ENCODE measurements at regions not wholly inside any gene's neighbourhood (a gene's known extent, or its start where the extent isn't known, plus 50 kb on each side); places are given as distances from the start of the nearest gene placed in this dataset.

DNA sequence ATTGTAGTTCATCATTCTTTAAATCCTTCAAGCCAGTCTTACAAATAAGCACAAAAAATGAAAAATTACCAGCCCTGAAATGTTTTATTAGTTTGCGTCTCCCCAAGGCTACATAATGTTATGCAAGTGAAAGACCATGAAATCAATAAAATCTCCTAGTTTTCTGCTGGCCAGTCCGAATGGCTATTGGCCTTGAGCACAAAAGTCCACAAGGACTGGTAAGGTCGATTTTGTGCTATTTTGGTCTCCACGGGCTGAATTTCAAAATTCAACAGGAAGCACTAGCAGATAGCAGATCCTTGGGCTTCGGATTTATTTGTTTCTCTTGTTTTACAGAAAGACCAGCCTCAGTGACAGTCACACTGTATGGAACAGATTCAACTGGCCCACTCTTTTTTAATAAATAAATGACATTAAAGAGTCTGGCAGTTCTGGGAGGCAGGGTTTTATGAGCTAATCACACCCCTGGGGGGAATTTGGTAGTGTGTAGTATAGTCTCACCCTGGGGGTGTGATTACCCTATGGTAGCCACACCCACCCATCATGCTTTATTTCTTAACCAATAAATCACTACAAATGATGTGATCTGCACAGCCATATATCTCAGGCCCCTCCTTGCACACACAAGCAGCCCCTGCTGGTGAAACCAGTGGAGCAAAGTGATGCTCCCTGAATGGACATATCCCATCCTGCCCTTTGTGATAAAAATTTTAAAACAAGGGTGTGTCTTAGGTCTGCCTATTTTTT, 51.1 kb upstream of the TMEM33 start:
- DNase-seq = no peak

DNA sequence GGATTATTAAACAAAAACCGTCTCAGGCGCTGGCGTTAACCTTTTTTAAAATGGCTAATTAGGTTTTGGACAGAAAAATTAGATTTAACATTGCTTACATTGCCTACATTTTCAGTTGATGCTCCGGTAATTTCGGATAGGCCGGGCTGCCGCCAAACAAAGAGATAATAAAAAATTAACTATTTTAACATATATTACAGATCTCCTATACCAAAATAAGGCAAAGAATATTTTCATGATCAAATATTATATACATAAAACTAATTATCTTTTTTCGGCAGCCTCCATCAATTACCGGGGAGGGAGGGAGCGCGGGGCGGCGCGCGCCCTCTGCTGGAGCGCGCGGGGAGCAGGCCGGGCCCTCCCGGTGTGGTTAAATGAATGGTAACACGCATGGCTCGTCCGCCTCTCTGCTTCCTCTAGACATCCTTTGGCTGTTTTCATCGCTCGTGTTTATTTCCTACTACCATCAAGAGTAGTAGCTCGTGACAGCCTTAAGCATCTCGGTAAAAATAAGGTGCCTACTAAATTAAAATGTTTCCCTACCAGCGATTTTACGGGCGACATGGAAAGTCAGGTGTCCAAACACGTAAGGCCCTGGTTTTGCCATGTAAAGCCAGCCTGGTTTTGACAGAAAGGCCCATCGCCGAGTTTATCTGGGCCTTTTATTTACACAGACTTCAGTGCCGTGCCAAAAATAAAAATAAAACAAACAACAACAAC, 52.4 kb upstream of the TMEM33 start:
- peak; percentile 35 for DNase-seq

DNA sequence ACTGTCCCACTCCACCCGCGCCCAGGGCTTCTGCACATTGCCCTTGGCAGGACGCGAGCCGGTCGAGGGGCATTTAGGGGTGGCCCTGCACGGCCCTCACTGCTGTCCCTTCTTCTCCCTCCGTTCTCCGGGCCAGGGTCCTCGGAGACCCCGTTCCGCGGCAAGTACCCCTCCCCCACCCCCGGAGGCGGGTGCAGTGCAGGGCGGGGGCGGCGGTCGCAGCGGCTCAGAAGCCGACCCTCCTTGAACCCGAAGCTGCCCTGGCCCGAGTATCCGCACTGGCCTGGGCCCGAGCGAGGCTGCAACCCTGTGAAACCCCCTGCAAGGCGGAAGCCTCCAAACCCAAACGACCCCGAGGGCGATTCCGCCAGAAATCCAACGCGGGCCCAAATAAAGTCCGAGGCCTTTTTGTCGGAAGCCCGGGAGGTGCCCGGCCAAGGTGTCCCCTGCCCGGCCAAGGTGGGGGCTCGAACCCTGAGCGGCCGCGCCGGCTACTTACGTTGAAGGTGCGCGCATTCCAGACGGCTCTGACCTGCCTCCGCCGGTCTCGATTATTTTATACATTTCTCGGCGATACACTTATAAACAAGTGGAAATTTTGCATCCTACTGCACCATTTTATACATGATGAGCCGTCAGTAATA, 53.1 kb upstream of the TMEM33 start:
- no peak for DNase-seq

DNA sequence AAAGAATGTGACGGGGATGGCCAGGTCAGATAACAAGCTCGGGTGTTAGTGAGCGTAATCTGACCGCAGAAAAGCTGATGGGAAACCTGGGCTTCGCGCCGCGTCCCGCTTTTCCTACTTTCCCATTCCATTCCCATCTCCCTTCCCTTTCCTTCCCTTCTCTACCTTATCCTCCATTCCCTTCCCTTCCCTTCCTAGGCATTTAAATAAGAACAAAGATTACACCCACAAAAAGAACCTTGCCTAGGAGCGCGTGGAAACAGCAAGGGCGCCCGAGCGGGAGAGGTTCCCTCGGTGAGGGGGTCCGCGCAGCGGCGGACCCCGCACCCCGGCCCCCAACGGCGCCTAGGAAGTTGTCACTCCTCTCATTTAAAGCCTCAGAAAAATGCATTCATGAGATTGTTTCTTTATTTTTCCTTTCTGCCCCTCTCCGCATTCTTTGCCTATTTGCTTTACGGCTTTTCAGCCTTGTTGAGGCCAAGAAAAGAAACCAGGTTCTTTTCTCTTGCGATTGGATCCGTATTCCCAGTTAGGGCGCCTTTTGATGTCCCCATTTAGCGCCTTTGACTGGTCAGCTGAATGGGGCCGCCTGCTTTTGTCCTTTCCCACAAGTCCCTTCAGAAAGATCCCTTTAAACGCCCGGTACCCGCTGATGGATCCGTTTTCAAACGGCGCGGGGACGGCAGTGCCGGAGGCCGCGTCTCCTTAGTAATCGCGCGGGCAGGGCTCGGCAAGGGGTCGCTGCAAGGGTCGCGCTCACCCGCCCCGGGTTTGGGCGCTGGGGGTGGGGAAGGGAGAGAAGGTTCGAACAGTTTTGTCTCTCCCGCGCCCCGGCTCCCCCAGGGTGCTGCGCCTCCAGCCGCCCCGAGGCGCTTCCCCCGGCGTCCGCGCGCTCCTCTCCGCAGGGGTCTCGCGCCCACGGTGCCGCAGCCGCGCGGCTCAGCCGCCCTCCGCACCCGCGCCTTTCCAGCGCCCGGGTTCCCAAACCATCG, 54.1 kb upstream of the TMEM33 start:
- no peak for DNase-seq

DNA sequence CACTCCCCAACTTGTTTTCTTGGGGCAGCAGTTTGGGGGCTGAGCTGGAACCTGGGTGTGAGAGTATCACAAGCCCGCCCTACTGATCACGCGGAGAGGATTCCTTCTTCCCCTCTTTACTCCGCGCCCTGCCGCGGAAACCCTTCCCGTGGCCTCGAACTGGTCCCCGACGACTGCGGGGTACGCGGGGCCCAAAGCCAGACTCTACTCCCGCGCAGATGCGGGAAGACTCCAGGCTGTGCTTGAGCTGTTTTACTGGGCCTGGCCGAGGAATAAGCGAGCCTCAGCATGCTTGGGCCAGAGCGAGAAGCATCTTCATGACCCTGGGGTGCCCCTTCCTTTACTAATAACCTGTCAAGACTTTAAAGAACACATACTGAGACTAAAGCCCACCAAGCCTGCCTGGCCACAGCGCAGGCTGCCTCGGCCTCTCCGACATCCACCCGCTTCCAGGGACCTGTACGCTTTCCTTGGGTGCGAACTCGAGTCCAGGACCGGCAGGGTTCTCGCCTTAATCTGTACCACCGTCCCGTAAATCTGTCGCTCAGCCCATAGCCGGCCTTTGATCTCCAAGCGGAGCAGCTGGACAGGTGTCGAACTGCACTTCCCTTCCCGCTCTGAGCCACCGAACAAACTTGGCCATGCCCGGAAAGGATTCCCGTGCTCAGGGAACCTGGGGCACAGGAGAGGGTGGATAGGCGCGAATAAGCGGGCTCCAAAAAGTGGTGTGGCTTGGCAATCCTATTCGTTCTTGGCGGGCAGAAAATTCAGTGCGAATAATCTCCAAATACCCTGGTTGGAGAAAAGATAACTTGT, 55.0 kb upstream of the TMEM33 start:
- no peak for DNase-seq

DNA sequence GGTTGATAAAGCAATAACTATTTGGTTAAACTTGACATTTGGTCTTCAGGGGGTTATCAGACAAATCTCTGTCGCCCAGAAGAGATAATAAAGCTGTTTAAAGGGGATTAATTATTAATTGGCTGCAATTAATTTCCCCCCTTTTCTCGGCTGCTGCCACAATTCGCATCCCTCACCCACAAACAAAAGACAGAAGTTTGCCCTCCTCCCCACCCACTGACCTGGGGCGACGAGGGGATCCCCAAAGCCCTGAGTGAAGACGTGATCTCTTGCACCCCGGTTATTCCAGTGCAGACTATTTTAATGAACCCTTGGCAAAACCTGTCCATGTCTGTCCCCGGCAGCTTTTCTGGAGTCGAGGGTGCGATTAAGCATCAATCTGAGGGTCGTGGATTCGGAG, 55.7 kb upstream of the TMEM33 start:
- DNase-seq = no peak

DNA sequence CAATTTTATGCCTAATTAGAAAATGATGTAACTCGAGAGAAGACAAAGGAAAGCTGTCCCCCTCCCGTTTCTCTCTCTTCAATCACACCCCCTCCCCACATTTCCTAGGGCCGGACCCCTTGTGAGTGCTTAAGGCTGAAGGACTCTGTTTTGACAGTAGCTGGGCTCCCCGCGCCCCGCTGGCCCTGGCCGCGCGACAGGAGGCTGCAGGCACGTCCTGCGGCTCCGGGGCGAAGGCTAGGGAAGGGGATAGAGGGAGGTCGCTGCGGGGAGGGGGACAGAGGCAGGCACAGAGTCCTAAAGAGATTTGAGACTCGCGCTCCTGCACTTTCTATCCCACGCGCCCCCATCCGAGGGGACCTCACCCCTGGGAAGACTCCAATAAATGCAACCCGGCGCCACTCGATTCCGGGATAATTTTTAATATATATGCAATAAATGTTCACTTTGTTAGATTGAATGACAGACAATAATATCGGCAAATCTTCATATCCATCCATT, 56.2 kb upstream of the TMEM33 start:
- no peak for DNase-seq

DNA sequence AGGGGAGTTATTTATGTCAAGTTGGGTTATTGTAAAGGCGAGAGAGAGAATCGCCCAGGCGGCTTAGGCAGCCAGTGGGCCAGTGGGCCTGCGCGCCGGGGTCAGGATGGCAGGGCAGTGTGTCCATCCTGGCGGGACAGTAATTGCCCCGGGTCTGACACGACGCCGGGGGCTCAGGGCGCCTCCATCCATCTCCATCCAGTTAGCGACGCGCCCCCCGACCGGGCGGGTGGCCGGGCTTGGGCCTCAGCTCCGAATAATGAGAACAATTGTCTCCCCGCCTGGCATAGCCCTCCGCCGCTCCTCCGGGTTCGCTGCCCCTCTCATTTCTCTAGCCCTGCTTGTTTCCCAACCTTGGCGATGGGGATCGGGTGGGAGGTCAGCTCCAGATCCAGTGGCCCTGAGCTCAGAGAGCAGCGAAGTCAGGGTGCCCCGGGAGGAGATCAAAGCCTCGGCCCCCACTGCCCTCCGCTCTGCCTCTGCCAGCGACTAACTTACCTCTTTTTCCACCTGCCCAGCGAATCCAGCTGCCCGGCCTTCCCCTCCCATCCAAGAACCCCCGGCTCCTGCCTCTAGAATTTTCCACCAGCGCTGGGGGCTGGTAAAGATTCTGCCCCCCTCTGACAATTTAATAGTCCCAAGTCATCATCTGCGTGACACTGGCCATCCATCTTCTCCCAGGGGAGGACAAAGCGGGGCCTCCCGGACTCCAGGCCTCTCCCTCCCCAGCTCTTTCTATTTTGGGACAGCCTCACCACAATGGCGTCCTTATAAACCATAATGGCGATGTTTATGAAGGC, 56.9 kb upstream of the TMEM33 start:
- no peak for DNase-seq

DNA sequence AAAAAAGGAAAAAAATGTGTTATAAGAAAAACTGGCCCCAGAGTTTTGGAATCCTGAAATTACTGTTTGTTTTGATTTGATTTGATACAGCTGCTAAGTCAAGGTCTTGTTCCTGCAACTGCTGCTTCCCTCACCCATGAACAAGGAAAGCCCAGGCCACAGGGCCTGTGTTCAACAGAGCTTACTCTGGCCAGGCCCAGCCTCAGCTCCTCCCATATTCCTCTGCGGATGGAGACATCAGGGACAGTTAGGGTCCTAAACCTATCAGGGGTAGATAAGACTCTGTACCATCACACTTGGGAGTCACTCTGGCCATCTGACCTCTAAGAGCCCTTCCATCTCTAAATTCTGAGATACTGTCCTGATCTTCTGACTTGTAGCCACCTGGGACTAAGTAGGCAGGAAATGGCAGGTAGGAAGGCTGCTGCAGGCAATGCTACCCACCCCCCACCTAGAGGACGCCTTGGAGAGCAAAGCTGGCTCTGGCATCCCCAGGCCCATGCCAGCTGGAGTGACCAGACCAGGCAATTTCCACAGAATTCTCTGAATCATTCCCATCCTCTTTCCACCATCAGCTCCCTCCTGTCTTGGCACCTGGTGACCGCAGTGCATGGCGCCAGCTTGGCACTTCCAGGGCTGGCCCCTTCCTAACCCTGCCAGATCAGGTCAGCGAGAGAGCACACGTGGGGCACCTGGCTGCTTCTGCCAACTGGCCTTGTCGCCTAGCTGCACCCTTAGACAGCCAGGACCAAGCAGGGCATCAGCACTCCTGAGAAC, 58.0 kb upstream of the TMEM33 start:
- DNase-seq = no peak

DNA sequence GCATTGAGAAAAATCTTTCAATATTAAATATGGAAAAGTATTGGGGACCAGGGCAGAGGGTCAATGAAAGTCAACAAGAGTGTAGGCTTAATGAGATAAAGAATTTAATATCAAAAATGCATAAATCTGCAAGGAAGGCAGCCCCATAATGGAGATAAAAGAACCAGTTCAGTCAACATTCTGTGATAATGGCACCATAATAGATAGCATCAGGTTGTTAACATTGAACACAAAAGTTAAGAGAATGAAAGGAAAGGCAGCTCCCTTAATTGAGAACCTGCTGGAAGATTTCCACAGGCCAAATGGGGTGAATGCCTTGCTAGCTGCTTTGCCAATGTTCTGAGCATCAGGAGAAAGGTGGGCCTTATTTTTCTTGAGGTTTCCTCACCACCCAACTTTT, 60.4 kb upstream of the TMEM33 start:
- no peak for DNase-seq

DNA sequence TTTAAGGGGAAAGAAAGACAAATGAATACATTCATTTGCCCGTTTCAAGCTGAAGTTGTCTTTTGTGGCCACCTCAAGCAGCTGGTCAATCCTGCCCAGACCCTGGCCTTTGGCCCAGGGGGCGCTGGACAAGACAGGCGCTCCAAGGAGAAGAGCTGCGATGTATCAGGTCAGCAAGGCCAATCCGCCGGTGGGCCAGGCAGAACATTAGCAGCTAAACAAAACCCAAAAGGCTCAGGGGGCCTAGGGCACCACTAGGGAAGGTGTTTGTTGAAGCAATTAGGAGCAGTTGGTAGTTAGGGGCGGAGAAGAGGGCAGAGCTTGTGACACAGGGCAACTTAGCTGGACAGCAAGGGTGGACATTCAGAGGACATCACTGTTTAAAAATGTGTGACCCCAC, 60.8 kb upstream of the TMEM33 start:
- DNase-seq = no peak

DNA sequence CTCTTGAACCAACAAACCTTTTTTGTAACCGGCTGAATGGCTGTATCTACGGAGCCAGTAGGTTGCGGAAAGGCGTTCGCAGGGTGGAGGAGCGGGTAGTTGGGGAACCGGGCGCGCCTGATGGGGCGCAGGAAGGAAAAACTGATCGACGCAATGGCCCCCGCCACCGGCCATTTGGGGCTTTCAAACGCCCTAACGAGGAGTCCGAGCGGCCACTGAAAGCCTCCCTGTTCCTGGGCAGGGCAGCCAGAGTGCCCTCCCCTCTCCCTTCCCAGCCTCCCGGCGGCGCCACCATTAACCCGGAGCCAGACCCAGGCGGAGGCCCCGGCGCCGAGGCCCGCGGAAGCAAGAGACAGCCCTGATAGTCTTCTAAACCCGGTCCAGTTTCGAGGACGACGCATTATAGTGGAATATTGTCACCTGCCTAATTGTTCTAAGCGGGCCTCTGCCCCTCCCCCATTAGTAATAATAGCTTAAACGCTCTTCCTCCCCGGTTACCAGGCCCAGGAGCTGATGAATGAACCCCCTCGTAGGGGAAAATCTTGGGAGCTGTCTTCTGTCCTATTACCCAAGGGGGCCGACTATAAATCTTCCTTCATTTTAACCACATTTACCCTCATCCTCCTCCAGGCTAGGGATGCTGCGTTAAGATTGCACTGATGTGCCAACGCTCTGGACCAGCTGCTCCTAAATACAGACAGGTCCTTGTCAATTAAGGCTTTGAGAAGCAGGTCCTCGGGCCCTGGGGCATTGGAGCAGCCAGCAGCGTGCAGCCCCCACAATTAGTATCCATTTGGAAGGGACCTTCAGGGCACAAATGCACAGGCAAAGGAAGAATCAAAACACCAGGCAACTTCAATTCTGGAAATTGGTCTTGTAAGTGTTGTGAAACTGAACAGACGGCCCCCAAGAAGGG, 61.6 kb upstream of the TMEM33 start:
- DNase-seq = no peak

DNA sequence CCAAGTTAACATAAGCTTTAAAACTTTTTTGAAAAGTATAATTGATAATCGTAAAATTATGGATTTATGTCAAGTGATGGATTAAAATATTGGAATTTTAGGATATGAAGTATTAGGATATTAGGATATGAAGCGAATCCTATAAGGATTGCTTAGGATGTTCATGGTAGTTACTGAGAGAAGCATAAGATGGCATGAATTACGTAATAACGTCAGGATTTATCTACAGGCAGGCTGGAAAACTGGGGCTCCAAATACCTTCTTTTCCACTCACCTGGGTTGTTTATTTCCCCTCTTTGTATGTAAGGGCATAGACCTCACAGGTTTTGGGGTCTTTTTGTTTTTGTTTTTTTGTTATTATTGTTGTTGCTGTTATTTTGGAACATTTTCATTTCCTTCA, 65.2 kb upstream of the TMEM33 start:
- DNase-seq = no peak

DNA sequence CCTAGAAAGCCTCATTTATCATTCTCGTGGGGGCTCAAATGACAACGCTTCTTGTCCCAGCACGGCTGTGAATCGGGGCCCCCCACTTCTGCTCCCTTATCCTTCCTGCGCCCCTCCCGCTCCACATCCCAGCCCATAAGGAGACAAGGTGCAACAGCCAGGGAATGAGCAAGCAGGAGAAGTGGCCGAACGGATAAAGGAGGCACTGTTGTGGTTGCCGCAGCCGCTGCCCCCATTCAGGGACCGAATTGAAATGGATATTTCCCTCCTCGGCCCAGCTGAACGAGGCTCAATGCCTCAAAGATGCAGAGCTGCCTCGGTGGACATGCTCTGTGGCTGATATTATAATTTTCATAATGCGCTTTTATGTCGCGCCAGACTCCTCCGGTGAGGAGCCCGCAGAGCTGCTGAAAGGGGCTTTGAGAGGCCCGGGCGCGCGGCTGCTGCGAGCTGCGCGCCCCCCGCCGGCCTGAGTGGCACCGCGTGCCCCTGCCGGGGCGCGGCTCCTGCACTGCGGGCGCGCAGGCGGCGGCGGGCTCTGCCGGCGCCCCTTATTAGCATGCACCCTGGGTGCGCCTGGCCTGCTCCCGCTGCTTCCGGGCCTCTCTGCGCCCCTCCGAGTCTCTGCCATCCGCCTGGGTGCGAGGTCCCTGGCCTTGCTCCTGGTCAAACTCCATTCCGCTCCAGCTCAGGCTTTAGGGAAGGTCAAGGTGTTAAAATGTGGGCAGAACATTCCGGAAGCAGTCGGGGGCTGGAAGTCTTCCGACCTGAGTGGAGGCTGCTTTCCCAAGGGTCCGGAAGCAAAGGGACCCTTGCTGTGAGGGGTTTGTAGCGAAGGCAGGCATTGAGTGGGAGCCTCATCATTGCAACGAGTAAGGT, 68.2 kb upstream of the TMEM33 start:
- DNase-seq = no peak

DNA sequence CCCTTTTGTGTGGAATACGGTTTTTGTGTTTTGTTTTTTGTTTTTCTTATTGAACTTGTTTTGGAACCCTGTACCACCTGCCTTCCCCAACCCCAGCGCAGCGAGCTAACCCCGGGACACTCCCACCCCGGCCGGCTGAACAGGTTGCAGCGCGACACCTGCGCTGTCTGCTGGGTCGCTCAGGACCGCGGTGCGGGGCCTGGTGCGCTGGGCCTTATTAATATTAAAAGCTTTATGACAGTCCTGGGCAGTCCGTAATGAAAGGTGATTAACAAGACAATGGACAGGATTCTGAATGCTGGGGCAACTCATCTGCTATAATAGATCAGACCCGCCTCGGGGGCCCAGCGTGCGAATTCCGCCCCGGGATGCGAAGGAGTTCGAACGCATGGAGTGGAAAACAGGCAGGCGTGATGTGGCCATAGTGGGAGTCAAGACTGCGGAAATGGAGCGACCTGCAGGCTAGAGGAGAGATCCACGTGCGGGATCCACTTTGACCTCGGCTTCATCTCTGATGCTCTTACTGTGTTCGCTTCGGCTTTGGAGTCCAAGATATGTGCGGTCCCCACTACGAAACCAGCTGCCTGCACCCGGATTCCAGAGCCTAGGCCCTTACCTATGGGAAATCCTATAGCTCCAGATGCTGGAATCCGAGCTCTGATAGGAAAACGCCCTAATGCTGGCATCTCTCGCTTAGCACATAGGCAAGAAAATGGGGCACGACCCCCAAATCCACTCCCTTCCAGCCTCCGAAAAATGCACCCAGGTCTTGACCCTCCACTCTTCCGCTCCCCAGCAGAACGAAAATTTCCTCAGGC, 69.0 kb upstream of the TMEM33 start:
- no peak for DNase-seq

DNA sequence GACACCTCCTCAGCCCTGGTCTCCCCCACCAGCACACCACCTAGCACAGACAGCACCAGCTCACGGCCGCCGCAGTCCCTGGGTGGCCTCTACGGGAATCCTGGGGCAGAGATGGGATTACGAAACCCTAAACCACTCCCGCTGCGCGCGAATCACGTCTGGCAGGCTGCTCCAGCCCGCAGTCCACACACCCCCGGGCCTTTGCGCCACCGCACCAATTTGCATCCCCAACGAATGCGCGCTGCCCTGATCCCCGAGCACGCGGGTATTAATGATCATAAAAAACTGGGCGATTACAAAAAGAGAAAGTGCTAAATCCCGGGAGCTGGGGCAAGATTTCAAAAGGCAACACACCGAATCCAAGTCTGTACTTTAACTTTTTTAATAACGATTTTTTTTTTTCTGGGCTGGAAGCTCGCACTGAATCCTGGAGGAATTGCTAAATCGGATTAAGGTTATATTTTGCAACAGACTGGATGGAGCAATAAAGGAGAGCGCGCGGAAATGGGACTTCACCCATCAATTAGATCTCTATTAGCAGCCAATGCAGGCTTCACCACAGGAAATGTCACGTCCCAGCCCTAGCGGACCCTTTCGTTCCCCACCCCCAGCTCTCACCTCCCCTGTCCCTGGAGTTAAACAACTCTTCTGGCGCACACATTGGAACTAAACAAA, 69.8 kb upstream of the TMEM33 start:
- DNase-seq = no peak
